OCI-LY3 (cell line): ENCODE measurements at regions not wholly inside any gene's neighbourhood (a gene's known extent, or its start where the extent isn't known, plus 50 kb on each side); places are given as distances from the start of the nearest gene placed in this dataset.

Experiments
- H2AFZ ChIP-seq: fragments of 200-600, 300-600 bp; shearing (Covaris generic); 2 replicates; pipeline ENCODE4 v1.6.0; 2014; ENCODE audit warnings: antibody characterized with exemption, low read depth, low read length
- H3K27ac ChIP-seq: fragments of 200-600, 300-600 bp; sonication (generic); 2 replicates; pipeline ENCODE4 v1.5.1; 2014; ENCODE audit warnings: mild to moderate bottlenecking, low read length, moderate library complexity, mixed read lengths
- H3K27me3 ChIP-seq: fragments of 200-600, 300-600 bp; sonication (generic); 2 replicates; pipeline ENCODE4 v1.6.1; 2014; ENCODE audit warnings: low read depth, low read length, mixed read lengths
- H3K36me3 ChIP-seq: fragments of 200-600, 300-600 bp; sonication (generic); replicated peaks from 2 replicates; pipeline ENCODE3; 2014; ENCODE audit warnings: low read depth, low read length, mixed read lengths
- H3K4me1 ChIP-seq: fragments of 300-600, 200-600 bp; sonication (generic); 2 replicates; pipeline ENCODE4 v1.6.1; 2014; ENCODE audit warnings: low read length, mixed read lengths
- H3K4me2 ChIP-seq: fragments of 200-600, 300-600 bp; sonication (generic); 2 replicates; pipeline ENCODE4 v1.6.1; 2014; ENCODE audit warnings: low read length, mixed read lengths
- H3K4me3 ChIP-seq: fragments of 300-600, 200-600 bp; sonication (generic); 2 replicates; pipeline ENCODE4 v1.5.1; 2014; ENCODE audit warnings: antibody characterized with exemption, mild to moderate bottlenecking, low read length, moderate library complexity
- H3K79me2 ChIP-seq: fragments of 300-600, 200-600 bp; shearing (Covaris generic); 2 replicates; pipeline ENCODE4 v1.6.1; 2014; ENCODE audit warnings: mild to moderate bottlenecking, low read length, mixed read lengths
- H3K9ac ChIP-seq: fragments of 300-600, 200-600 bp; shearing (Covaris generic); 2 replicates; pipeline ENCODE4 v1.6.0; 2014; ENCODE audit warnings: mild to moderate bottlenecking, low read length, moderate library complexity
- H3K9me3 ChIP-seq: fragments of 200-600, 300-600 bp; shearing (Covaris generic); 2 replicates; pipeline ENCODE4 v1.6.1; 2014; ENCODE audit warnings: low read length, mixed read lengths; ENCODE audit not compliant: insufficient read depth
- H4K20me1 ChIP-seq: fragments of 200-600, 300-600 bp; sonication (generic); 2 replicates; pipeline ENCODE4 v1.6.1; 2016; ENCODE audit warnings: low read length, mixed read lengths; ENCODE audit not compliant: insufficient read depth
- EZH2phosphoT487 ChIP-seq: fragments of 200-600 bp; shearing (Covaris generic); IDR thresholded peaks from 2 replicates; pipeline ENCODE4 v1.6.1; 2018; ENCODE audit warnings: antibody characterized with exemption, mixed run types, low read depth
- TF ChIP-seq, protein P1 (sequence below): fragments of 200-600, 300-600 bp; sonication (generic); IDR thresholded peaks from 2 replicates; pipeline ENCODE4 v1.5.1; 2014; ENCODE audit warnings: antibody characterized with exemption, low read length, low read depth

DNA sequence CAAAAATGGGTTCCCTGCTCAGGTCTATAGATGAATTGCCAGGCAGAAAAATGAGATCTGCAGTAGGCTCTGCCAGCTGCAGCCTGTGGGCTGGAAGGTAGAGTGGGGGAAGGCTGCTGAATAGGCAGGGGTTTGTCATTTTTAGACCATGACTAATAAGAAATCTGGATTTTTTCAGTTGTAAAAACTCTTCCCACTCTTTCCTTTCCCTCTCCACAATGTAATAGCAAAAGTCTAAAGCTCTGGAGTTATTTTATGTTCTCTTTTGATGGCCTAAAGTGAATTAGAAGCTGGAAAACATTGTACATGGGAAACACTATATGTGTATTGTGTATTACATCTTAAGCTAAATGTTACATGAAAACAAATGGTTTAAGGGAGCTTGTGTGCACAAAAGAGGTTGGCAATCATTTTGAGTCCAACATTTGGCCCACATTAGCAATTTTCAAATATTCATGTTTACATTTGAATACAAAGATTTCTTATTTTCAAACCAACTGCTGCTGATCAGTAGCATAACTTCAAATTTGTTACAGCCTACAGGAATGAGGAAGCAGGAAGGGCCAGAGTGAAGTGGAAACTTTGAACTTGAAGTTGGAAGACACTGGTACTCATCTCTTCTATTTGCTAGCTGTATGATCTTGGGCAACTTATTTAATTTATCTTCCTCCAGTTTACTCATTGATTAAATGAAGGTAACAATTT lies 407.1 kb downstream of the SLC4A3 start:
- Histone ChIP-seq H3K27me3 (no peaks in the 10 kb centered on the region), H2AFZ (no peak overlapping the region), H3K4me1 (no peaks in the 10 kb centered on the region), H3K27ac (no peak overlapping the region), H3K9ac (no peak overlapping the region), H3K4me2 (no peak overlapping the region), H3K79me2 (no peaks in the 10 kb centered on the region), H4K20me1 (no peaks in the 10 kb centered on the region), H3K36me3 (no peaks in the 10 kb centered on the region), H3K9me3 (no peaks in the 10 kb centered on the region), H3K4me3 (no peak overlapping the region)
- TF ChIP-seq, protein P1, sequence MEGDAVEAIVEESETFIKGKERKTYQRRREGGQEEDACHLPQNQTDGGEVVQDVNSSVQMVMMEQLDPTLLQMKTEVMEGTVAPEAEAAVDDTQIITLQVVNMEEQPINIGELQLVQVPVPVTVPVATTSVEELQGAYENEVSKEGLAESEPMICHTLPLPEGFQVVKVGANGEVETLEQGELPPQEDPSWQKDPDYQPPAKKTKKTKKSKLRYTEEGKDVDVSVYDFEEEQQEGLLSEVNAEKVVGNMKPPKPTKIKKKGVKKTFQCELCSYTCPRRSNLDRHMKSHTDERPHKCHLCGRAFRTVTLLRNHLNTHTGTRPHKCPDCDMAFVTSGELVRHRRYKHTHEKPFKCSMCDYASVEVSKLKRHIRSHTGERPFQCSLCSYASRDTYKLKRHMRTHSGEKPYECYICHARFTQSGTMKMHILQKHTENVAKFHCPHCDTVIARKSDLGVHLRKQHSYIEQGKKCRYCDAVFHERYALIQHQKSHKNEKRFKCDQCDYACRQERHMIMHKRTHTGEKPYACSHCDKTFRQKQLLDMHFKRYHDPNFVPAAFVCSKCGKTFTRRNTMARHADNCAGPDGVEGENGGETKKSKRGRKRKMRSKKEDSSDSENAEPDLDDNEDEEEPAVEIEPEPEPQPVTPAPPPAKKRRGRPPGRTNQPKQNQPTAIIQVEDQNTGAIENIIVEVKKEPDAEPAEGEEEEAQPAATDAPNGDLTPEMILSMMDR, result no peak
- TF ChIP-seq EZH2phosphoT487, result no peak

DNA sequence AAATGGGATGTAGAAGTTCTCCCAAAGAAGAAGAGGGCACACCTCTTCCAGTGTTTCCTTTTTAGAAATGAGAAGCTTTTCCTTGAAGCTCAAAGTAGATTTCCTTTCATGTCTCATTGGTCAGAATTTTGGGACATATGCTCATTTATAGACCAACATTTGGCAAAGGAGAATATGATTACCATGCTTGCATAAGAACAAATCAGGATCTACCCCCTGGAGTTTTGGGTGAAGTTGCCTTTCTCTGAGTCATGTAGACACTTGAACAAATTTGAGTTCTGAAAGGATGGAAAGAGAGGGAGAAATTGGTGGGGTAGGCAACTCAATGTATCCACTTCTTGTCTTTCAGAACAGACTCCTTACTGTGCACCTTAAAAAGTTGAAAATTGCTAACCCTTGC lies 409.0 kb downstream of the SLC4A3 start:
- Histone ChIP-seq H3K9ac (no peak overlapping the region), H3K4me3 (no peak overlapping the region), H3K9me3 (no peaks in the 10 kb centered on the region), H3K4me1 (no peaks in the 10 kb centered on the region), H3K27me3 (no peaks in the 10 kb centered on the region), H3K36me3 (no peaks in the 10 kb centered on the region), H2AFZ (no peak overlapping the region), H4K20me1 (no peaks in the 10 kb centered on the region), H3K4me2 (no peak overlapping the region), H3K27ac (no peak overlapping the region), H3K79me2 (no peaks in the 10 kb centered on the region)
- no peak for TF ChIP-seq EZH2phosphoT487
- TF ChIP-seq, protein P1, result no peak

DNA sequence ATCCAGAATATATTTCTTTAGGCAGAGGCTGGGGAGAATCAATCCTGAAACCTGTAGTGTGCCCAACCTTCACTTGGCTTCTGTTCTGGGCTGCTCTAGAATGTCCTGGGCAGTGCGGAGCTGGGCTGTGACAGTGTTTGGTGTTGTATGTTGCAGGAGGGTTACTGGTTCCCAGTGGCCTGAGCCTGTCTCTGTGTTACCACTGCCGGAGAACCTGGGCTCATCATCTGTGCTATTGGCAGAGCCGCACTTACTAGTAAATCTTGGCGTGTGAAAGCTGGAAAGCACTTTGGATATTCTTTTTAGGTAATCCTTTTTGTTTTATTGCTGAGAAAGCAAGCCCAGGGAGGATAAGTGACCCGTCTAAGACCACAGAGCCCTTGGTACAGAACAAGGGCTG lies 412.9 kb downstream of the SLC4A3 start:
- no peak overlapping the region for H3K27ac ChIP-seq
- no peaks in the 10 kb centered on the region for H3K27me3 ChIP-seq
- no peaks in the 10 kb centered on the region for H3K79me2 ChIP-seq
- H4K20me1 ChIP-seq, result no peaks in the 10 kb centered on the region
- no peak overlapping the region for H3K4me3 ChIP-seq
- no peak overlapping the region for H3K9ac ChIP-seq
- TF ChIP-seq EZH2phosphoT487, result no peak
- TF ChIP-seq, protein P1, result no peak
- no peak overlapping the region for H3K4me2 ChIP-seq
- no peaks in the 10 kb centered on the region for H3K9me3 ChIP-seq
- no peaks in the 10 kb centered on the region for H3K4me1 ChIP-seq
- no peaks in the 10 kb centered on the region for H3K36me3 ChIP-seq
- H2AFZ ChIP-seq, result no peak overlapping the region

DNA sequence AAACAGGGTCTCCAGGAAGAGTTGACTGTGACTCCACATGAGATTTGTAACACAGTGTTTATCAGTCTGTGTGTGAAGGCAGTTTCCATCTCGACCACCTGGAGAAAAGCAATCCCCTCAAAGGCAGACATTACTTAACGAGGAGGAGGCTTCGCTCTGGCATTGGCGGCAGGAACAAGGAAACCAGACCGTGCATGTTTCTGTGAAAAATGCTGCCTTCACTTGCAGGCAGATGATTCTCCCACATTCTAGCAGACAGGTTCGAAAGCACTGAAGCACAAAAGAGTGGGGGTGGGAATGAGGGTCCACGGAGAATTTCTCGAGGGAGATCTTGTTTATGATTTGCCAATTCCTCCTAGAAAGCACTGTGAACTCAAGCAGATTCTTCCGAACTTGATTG lies 414.0 kb downstream of the SLC4A3 start:
- no peaks in the 10 kb centered on the region for H3K27me3 ChIP-seq
- TF ChIP-seq, protein P1, result no peak
- no peak for TF ChIP-seq EZH2phosphoT487
- no peaks in the 10 kb centered on the region for H3K36me3 ChIP-seq
- no peak overlapping the region for H3K9ac ChIP-seq
- no peaks in the 10 kb centered on the region for H3K4me1 ChIP-seq
- H2AFZ ChIP-seq, result no peak overlapping the region
- no peak overlapping the region for H3K4me2 ChIP-seq
- no peaks in the 10 kb centered on the region for H3K9me3 ChIP-seq
- H3K4me3 ChIP-seq, result no peak overlapping the region
- H3K79me2 ChIP-seq, result no peaks in the 10 kb centered on the region
- H4K20me1 ChIP-seq, result no peaks in the 10 kb centered on the region
- no peak overlapping the region for H3K27ac ChIP-seq
